Spleen (tissue), 7 donors: ENCODE measurements at regions not wholly inside any gene's neighbourhood (a gene's known extent, or its start where the extent isn't known, plus 50 kb on each side); places are given as distances from the start of the nearest gene placed in this dataset.

Experiments used
- CTCF ChIP-seq, 11 experiments: fragments of 200-600 bp in 7 of 11; fragments of 450-650 bp in 4 of 11; sonication (generic) in 4 of 11; IDR thresholded peaks in 8 of 11; conservative IDR thresholded peaks in 3 of 11; 1 replicate in 7 of 11; 2 replicates in 4 of 11; pipeline versions ENCODE4 v1.4.0 to v1.8.0; 2016 to 2021; ENCODE audit warnings: antibody characterized with exemption in 11 of 11, inconsistent platforms in 4 of 11, mild to moderate bottlenecking in 1 of 11
- POLR2A ChIP-seq, 3 donors: fragments of 450-650 bp; IDR thresholded peaks; one replicate each; pipeline ENCODE4 v1.5.1; 2017; ENCODE audit warnings: antibody characterized with exemption in 3 of 3, mild to moderate bottlenecking in 1 of 3
- POLR2AphosphoS5 ChIP-seq, 3 donors: sonication (generic); formaldehyde crosslinking; IDR thresholded peaks; one replicate each; pipeline ENCODE4 v1.5.1; 2017; ENCODE audit warnings: antibody characterized with exemption in 3 of 3
- donor health status: DM: no; HTN: no; CAD: no; lungs with moderate emphysema.
- donor health status: DM: no; HTN: no; CAD: no.
- donor health status: DM: no; HTN: no; CAD: no.

GRCh38 chr4:171472230-171472629 is 341.0 kb upstream of the GALNTL6 start:
- TF ChIP-seq CTCF (IDR thresholded peaks at IDR 0.05 in 8 of 11, conservative IDR thresholded peaks at IDR 0.05 in 3 of 11) (no peak), POLR2A (IDR thresholded peaks at IDR 0.05) (no peak), POLR2AphosphoS5 (IDR thresholded peaks at IDR 0.05) (no peak)
